Limb (tissue), 2 donors: ENCODE measurements at regions not wholly inside any gene's neighbourhood (a gene's known extent, or its start where the extent isn't known, plus 50 kb on each side); places are given as distances from the start of the nearest gene placed in this dataset.

ENCODE experiments used
- DNase-seq, 2 donors: peaks; one replicate each; pipeline ENCODE4 v3.0.0-alpha.2; 2016; ENCODE audit errors: extremely low spot score in 2 of 2

GRCh38 chr18:73920033-73920432 lies 227.6 kb downstream of the FBXO15 start:
- no peak for DNase-seq

GRCh38 chr18:73918816-73919215 lies 228.8 kb downstream of the FBXO15 start:
- no peak for DNase-seq

GRCh38 chr18:73917046-73917445 lies 230.6 kb downstream of the FBXO15 start:
- no peak for DNase-seq

DNA sequence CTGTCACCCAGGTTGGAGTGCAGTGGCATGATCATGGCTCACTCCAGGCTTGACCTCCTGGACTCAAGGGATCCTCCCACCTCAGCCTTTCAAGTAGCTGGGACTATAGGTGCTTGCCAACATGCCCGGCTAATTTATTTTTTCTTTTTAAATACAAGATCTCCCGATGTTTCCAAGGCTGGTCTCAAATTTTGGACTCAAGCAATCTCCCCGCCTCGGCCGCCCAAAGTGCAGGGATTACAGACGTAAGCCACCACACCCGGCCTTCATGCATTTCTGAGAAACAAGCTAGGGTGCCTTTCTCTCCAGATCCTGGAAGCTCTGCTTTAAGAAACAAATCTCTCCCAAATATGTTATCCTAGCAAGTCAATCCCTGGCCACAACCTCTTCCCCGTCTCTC lies 234.1 kb downstream of the FBXO15 start:
- no peak for DNase-seq

- DNase-seq: peak; percentile 50 to 60
These were observed 239.3 kb downstream of the FBXO15 start for GRCh38 chr18:73908323-73908722.

DNA sequence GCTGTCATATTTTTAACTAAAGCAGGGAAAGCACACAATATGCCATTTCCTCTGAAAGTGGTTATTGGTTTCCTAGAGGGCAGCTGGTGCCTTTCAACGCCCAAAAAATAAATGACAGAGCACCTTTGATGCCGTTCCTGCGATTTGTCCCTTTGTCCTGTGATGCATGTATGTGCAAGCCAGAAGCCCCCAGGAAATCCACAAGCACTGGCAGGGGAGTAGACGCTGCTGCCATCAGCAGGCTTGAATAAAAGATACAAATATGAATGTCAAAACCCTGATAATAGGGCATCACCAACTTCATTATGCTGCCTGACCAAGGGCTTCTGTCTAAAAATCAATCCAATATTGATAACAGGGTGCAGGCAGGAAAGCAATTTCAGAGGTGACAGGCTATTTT lies 246.1 kb downstream of the FBXO15 start:
- DNase-seq: no peak

GRCh38 chr18:73901151-73901550 lies 246.5 kb downstream of the FBXO15 start:
- DNase-seq: no peak

- DNase-seq: no peak
These were observed 247.4 kb downstream of the FBXO15 start for GRCh38 chr18:73900106-73900835.

- no peak for DNase-seq
These were observed 250.1 kb downstream of the FBXO15 start for GRCh38 chr18:73897517-73897916.

DNA sequence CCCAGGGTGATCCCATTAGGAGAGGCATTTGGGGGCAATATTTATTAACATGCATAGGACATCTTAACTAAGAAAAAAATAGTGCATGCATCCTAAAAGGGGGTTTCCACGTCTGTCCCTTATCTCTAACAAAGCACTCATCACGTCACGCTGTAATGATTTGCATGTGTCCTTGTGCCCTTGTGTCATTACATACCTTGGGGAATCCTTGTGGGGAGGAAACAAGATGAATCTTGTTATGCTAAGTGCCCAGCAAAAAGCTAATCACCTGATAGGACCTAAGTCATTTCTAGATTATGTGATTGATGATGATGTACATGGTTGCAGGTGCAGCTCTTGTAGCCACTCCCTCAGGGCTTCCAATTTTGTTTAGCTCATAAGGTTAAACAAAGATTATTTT lies 250.9 kb downstream of the FBXO15 start:
- DNase-seq: no peak

DNA sequence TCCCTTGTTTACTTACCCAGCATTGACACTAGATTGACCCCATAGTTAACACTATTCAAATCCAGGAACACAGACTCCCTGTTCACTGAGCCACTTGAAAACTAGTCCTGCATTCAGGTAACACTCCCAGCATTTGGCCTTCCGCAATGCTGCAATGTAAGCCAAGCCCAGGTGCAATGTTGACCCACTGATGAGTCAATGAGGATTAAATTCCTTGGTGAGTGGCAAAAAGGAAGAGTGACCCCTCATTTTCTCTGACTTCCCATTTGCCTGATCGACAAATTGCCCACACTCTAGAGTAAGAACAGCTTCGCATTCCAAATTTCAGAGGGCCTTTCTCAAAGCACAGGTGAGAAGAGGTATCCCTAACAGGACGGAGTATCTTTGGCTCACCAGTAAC lies 251.9 kb downstream of the FBXO15 start:
- DNase-seq: no peak

GRCh38 chr18:73893880-73894279 lies 253.8 kb downstream of the FBXO15 start:
- DNase-seq: no peak

DNA sequence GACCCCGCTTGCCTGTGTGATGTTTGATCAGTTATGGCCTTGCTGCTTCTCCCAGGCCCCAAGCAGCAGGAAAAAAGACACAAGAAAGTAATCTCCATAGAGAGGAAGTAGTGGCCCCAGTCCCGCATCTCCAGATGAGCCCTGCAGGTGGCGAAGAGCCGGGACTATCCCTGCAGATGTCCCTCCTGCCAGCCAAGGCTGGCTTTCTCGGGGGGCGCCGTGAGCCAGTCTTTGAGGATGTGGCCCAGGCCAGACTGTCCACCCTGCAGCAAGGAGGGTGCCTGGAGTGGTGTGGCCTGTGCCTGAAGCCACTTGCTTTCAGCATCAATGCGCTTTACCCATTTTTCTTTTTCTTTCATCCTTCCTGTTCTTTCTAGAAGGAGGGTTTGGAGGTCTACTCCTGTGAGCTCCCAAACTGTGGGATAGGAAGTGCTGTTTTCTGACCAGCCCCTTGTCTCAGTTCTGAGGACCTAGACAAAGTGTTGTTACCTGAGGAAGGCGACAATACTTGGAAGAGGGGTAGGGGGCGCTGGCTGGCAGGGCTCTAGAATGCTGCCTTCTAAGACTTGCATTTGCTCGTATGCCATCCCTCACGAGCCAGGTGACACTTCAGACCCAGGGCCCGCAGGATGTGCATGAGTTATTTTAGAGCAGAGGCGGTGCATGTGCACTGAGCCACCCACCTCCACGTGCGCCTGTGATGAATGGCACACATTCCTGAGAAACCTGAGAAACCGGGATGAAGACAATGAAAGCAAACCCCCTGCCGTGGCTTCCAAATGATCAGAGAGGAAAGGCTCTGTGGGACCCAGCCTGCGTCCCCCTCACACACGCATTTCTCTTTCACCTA lies 255.8 kb downstream of the FBXO15 start:
- DNase-seq: no peak

DNA sequence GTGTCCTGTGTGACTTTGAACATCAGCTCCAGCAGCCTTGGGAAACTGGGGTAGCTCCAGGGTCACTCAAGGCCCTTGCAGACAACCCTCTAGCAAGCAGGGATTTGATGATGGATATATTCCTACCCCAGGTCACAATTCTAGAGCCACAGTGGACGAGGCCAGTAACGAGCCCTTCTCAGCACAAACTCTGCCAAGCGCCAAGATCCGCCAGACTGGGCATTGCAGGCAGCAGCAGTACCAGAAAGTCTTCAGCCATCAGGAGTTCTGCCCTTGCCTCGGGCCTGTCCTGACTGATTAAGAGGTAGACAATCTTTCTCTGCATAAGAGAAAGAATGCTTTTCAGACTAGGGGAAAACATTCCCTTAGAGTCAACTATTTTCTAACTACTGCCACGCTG lies 259.1 kb downstream of the FBXO15 start:
- no peak for DNase-seq

DNA sequence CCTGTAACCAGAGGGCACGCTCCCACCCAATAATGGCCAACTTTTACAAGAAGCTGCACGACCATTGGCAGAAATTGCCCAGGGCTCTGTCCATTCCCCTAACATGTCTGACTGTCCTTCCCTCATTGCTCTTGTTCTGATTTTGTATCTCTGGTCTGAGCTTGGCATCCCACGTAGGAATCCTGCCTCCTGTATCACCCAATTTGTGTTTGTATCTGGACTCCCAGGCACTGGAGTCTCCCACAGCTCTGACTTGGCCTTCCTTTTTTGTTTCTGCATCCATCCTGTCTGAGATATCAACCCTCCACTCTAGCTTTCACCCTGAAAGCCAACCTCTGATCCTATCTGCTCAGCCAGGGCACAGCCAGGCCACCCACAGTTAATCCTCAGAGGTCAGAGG lies 259.8 kb downstream of the FBXO15 start:
- no peak for DNase-seq

- no peak for DNase-seq
These were observed 262.8 kb downstream of the FBXO15 start for GRCh38 chr18:73884868-73885267.

GRCh38 chr18:73881396-73881917 lies 266.2 kb downstream of the FBXO15 start:
- DNase-seq: no peak

- DNase-seq: no peak
These were observed 267.2 kb downstream of the FBXO15 start for GRCh38 chr18:73880387-73880786.

- no peak for DNase-seq
These were observed 267.9 kb downstream of the FBXO15 start for GRCh38 chr18:73879766-73880165.

- no peak for DNase-seq
These were observed 268.3 kb downstream of the FBXO15 start for GRCh38 chr18:73879328-73879727.

GRCh38 chr18:73869182-73869581 lies 278.5 kb downstream of the FBXO15 start:
- no peak for DNase-seq

- no peak for DNase-seq
These were observed 285.9 kb downstream of the FBXO15 start for GRCh38 chr18:73861771-73862170.
